CD14-positive monocyte (primary cell): ENCODE measurements at regions not wholly inside any gene's neighbourhood (a gene's known extent, or its start where the extent isn't known, plus 50 kb on each side); places are given as distances from the start of the nearest gene placed in this dataset.

Experiments
- DNase-seq, 3 donors: peaks; one replicate each; pipeline ENCODE4 v3.0.0-alpha.2; 2011 to 2022
- H2AFZ ChIP-seq: 2 replicates; pipeline ENCODE4 v1.6.0; 2012; ENCODE audit warnings: mild to moderate bottlenecking, low read depth, low read length, inconsistent platforms; ENCODE audit not compliant: insufficient read depth, poor library complexity, severe bottlenecking
- H3K27ac ChIP-seq, 2 donors: 1 replicate in 1 of 2; 2 replicates in 1 of 2; pipeline ENCODE4 v1.5.1; 2012 to 2013; ENCODE audit warnings: low read length in 2 of 2, control low read depth in 1 of 2, inconsistent platforms in 1 of 2, low read depth in 1 of 2, mild to moderate bottlenecking in 1 of 2
- H3K27me3 ChIP-seq, 2 donors: one replicate each; pipeline versions ENCODE4 v1.6.0 to v1.6.1; 2011 to 2013; ENCODE audit warnings: low read length in 2 of 2; ENCODE audit not compliant: control insufficient read depth in 2 of 2, insufficient read depth in 2 of 2
- H3K36me3 ChIP-seq, 2 donors: replicated peaks in 1 of 2; 1 replicate in 1 of 2; 2 replicates in 1 of 2; pipeline versions ENCODE4 v1.5.1 to v1.6.1; 2012 to 2013; ENCODE audit warnings: low read length in 2 of 2, control low read depth in 1 of 2, inconsistent platforms in 1 of 2, mild to moderate bottlenecking in 1 of 2; ENCODE audit not compliant: insufficient read depth in 2 of 2, control insufficient read depth in 1 of 2
- H3K4me1 ChIP-seq, 2 donors: 1 replicate in 1 of 2; 2 replicates in 1 of 2; pipeline versions ENCODE4 v1.5.1 to v1.6.1; 2012 to 2013; ENCODE audit warnings: low read length in 2 of 2, control low read depth in 1 of 2, inconsistent platforms in 1 of 2, mild to moderate bottlenecking in 1 of 2, moderate library complexity in 1 of 2; ENCODE audit not compliant: insufficient read depth in 2 of 2, control insufficient read depth in 1 of 2
- H3K4me2 ChIP-seq: replicated peaks from 2 replicates; pipeline ENCODE3; 2012; ENCODE audit warnings: low read length, moderate library complexity, mild to moderate bottlenecking; ENCODE audit not compliant: poor library complexity, severe bottlenecking; ENCODE audit errors: extremely low read depth
- H3K4me3 ChIP-seq, 3 experiments: fragments of 200-600 bp in 1 of 3; sonication (generic) in 1 of 3; replicated peaks in 1 of 3; 1 replicate in 2 of 3; 2 replicates in 1 of 3; pipeline ENCODE4 v1.5.1; 2011 to 2013; ENCODE audit warnings: low read length in 3 of 3, mild to moderate bottlenecking in 3 of 3, control low read depth in 2 of 3, low read depth in 2 of 3, inconsistent platforms in 1 of 3, moderate library complexity in 1 of 3
- H3K79me2 ChIP-seq: 2 replicates; pipeline ENCODE4 v1.6.0; 2012; ENCODE audit warnings: mild to moderate bottlenecking, control low read depth, inconsistent platforms, low read length, moderate library complexity; ENCODE audit not compliant: insufficient read depth
- H3K9ac ChIP-seq: 2 replicates; pipeline ENCODE4 v1.6.0; 2017; ENCODE audit warnings: low read length, mild to moderate bottlenecking; ENCODE audit not compliant: insufficient read depth, poor library complexity, severe bottlenecking
- H3K9me3 ChIP-seq, 2 donors: replicated peaks in 1 of 2; 1 replicate in 1 of 2; 2 replicates in 1 of 2; pipeline versions ENCODE4 v1.5.1 to v1.6.1; 2012 to 2013; ENCODE audit warnings: low read length in 2 of 2, control low read depth in 1 of 2; ENCODE audit not compliant: control insufficient read depth in 1 of 2, insufficient read depth in 1 of 2
- H4K20me1 ChIP-seq: 2 replicates; pipeline ENCODE4 v1.6.0; 2012; ENCODE audit warnings: mild to moderate bottlenecking, low read length, control low read depth, moderate library complexity; ENCODE audit not compliant: insufficient read depth
- H3K27ac Mint-ChIP-seq, 7 donors: one replicate each; pipeline ENCODE4 v1.8.0; 2020; ENCODE audit warnings: mild to moderate bottlenecking in 7 of 7, mixed read lengths in 7 of 7, moderate library complexity in 6 of 7, inconsistent platforms in 2 of 7
- H3K27me3 Mint-ChIP-seq, 3 donors: one replicate each; pipeline ENCODE4 v1.8.0; 2021 to 2022; ENCODE audit warnings: low read depth in 3 of 3, mild to moderate bottlenecking in 3 of 3, mixed read lengths in 3 of 3, moderate library complexity in 3 of 3, inconsistent platforms in 1 of 3
- H3K36me3 Mint-ChIP-seq, 2 donors: one replicate each; pipeline ENCODE4 v1.8.0; 2020; ENCODE audit warnings: mixed read lengths in 2 of 2, inconsistent platforms in 1 of 2, mild to moderate bottlenecking in 1 of 2
- H3K4me1 Mint-ChIP-seq: one replicate; pipeline ENCODE4 v1.8.0; 2020; ENCODE audit warnings: mild to moderate bottlenecking, mixed read lengths
- H3K4me3 Mint-ChIP-seq, 2 donors: one replicate each; pipeline ENCODE4 v1.8.0; 2020; ENCODE audit warnings: mild to moderate bottlenecking in 2 of 2, mixed read lengths in 2 of 2, moderate library complexity in 1 of 2
- H3K9me3 Mint-ChIP-seq, 7 donors: one replicate each; pipeline ENCODE4 v1.8.0; 2020 to 2022; ENCODE audit warnings: mixed read lengths in 7 of 7, mild to moderate bottlenecking in 6 of 7, moderate library complexity in 6 of 7, inconsistent platforms in 2 of 7
- CTCF ChIP-seq: fragments of 200-600 bp; IDR thresholded peaks from one replicate; pipeline ENCODE4 v1.8.0; 2022; ENCODE audit warnings: antibody characterized with exemption, mild to moderate bottlenecking
- WGBS: methylation state at CpG from one replicate; pipeline ENCODE4 v1.1.5; 2013; ENCODE audit warnings: missing lambda C conversion rate; ENCODE audit not compliant: insufficient coverage; 5-methylcytosine and 5-hydroxymethylcytosine counted together
- intact Hi-C, 2 donors: fragments of 100-400 bp; cut with micrococcal nuclease; formaldehyde crosslinking; loops; one replicate each; pipeline versions ENCODE4 v1.15.0 to v1.15.1; 2023

DNA sequence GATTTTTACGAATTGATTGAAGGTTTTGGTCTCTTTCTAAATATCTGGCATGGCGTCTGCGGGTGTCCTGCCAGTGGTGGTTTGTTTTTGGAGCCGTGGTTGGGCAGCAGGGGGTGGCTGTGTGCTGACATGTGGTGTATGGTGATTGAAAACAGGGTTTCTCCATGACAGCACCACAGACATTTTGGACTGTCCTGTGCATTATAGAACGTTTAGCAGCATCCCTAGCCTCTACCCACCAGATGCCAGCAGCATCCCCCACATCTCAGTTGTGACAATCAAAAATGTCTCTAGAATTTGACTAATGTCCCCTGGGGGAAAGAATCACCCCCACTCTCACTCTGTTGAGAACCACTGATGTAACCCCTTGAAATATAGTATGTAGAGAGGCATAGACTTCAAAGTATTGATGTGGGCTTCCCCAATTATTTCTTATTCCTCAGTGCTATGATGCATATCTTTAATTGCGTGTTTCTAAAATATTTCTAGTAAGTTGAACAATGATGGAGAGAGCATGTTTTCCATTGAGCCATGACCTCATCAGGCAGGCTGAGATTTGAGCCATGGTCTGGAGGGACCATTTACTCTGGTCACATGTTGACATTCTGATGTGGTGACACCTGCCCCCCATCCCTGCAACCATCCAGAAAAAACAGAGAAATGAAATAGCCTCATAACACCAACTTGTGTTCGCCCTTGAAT lies 77.4 kb upstream of the MID1 start:
- Histone ChIP-seq H2AFZ (no peak overlapping the region), H3K27ac (no peak overlapping the region), H3K4me2 (no peak overlapping the region), H3K4me3 (no peak overlapping the region), H3K36me3 (no peaks in the 10 kb centered on the region), H3K4me1 (no peaks in the 10 kb centered on the region), H4K20me1 (no peaks in the 10 kb centered on the region), H3K9me3 (peaks cover 0 to 3% of the 10 kb centered on the region in 2 donors), H3K9ac (no peak overlapping the region), H3K27me3 (no peaks in the 10 kb centered on the region), H3K79me2 (no peaks in the 10 kb centered on the region)
- Mint-ChIP-seq H3K27me3 (peaks cover 1 to 4% (median 1%) of the 10 kb centered on the region in 3 donors), H3K4me3 (no peak overlapping the region), H3K9me3 (peaks cover 0 to 5% (median 3%) of the 10 kb centered on the region in 7 donors), H3K27ac (no peak overlapping the region), H3K36me3 (no peaks in the 10 kb centered on the region), H3K4me1 (no peaks in the 10 kb centered on the region)
- no peak for TF ChIP-seq CTCF
- no peak for DNase-seq
- WGBS, result no CpG with 5 or more reads among the region's 7 CpGs
- intact Hi-C loops, result no loop called here

DNA sequence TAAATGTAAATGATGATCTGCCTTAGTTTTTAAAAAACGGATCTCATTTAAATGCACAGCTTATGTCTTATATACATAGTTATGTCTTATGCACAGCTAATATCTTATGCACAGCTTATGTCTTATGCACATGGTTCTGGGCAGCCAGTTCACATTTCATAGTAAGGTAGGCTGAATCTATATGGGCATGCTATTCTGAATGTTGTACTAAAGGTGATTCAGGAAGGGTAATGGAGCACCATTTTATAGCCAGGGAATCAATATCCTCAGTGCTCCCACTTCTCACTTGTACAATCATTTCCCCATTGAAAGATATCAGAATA lies 77.9 kb upstream of the MID1 start:
- no peaks in the 10 kb centered on the region for H3K79me2 ChIP-seq
- H3K4me1 Mint-ChIP-seq, result no peaks in the 10 kb centered on the region
- H3K9me3 Mint-ChIP-seq, result peaks cover 0 to 3% (median 2%) of the 10 kb centered on the region in 7 donors
- TF ChIP-seq CTCF, result no peak
- no peak overlapping the region for H3K27ac Mint-ChIP-seq
- H3K36me3 ChIP-seq, result no peaks in the 10 kb centered on the region
- H3K27me3 Mint-ChIP-seq, result peaks cover 1 to 4% (median 1%) of the 10 kb centered on the region in 3 donors
- intact Hi-C loops, result no loop called here
- H3K27me3 ChIP-seq, result no peaks in the 10 kb centered on the region
- H3K9me3 ChIP-seq, result peaks cover 0 to under 1% of the 10 kb centered on the region in 2 donors
- H3K4me1 ChIP-seq, result no peaks in the 10 kb centered on the region
- H3K27ac ChIP-seq, result no peak overlapping the region
- no peak overlapping the region for H3K9ac ChIP-seq
- H3K36me3 Mint-ChIP-seq, result no peaks in the 10 kb centered on the region
- H2AFZ ChIP-seq, result no peak overlapping the region
- H4K20me1 ChIP-seq, result no peaks in the 10 kb centered on the region
- H3K4me2 ChIP-seq, result no peak overlapping the region
- no peak overlapping the region for H3K4me3 ChIP-seq
- H3K4me3 Mint-ChIP-seq, result no peak overlapping the region
- DNase-seq, result no peak
- no CpG with 5 or more reads among the region's 1 CpG for WGBS
